SK-N-SH (cell line): ENCODE measurements at regions not wholly inside any gene's neighbourhood (a gene's known extent, or its start where the extent isn't known, plus 50 kb on each side); places are given as distances from the start of the nearest gene placed in this dataset.

Source experiments
- EP300 ChIP-seq, 2 experiments: IDR thresholded peaks; 2 replicates each; pipeline versions ENCODE4 v1.4.0 to v1.6.1; 2012; ENCODE audit warnings: borderline replicate concordance in 1 of 2, low read depth in 1 of 2, low read length in 1 of 2
- GATA2 ChIP-seq: sonication (generic); formaldehyde crosslinking; IDR thresholded peaks from 2 replicates; pipeline ENCODE4 v1.5.0; 2020; ENCODE audit warnings: mild to moderate bottlenecking, missing genetic modification reagents
- JUND ChIP-seq: IDR thresholded peaks from 2 replicates; pipeline ENCODE4 v1.4.0; 2012
- MXI1 ChIP-seq: IDR thresholded peaks from 2 replicates; pipeline ENCODE4 v1.6.1; 2012; ENCODE audit warnings: mild to moderate bottlenecking, low read depth, low read length, improper control_type of control experiment
- NFIC ChIP-seq: IDR thresholded peaks from 2 replicates; pipeline ENCODE4 v1.4.0; 2012; ENCODE audit warnings: borderline replicate concordance
- RAD21 ChIP-seq: IDR thresholded peaks from 2 replicates; pipeline ENCODE4 v1.6.1; 2012; ENCODE audit warnings: mild to moderate bottlenecking, low read length
- RFX5 ChIP-seq: IDR thresholded peaks from 2 replicates; pipeline ENCODE4 v1.6.1; 2012; ENCODE audit warnings: mild to moderate bottlenecking, improper control_type of control experiment, low read length
- RXRA ChIP-seq: IDR thresholded peaks from 2 replicates; pipeline ENCODE4 v1.4.0; 2012; ENCODE audit warnings: low read depth, mild to moderate bottlenecking, borderline replicate concordance
- TF ChIP-seq, protein P1 (sequence below): fragments of 200-600 bp; sonication (generic); IDR thresholded peaks from 2 replicates; pipeline ENCODE4 v1.6.1; 2017; ENCODE audit warnings: antibody characterized with exemption, mild to moderate bottlenecking, moderate library complexity
- TF ChIP-seq, protein P2 (sequence below): IDR thresholded peaks from 2 replicates; pipeline ENCODE4 v1.4.0; 2012; ENCODE audit warnings: low read depth

GRCh38 chr3:150278843-150279381, 129.2 kb upstream of the TSC22D2 start:
- TF ChIP-seq, protein P1, sequence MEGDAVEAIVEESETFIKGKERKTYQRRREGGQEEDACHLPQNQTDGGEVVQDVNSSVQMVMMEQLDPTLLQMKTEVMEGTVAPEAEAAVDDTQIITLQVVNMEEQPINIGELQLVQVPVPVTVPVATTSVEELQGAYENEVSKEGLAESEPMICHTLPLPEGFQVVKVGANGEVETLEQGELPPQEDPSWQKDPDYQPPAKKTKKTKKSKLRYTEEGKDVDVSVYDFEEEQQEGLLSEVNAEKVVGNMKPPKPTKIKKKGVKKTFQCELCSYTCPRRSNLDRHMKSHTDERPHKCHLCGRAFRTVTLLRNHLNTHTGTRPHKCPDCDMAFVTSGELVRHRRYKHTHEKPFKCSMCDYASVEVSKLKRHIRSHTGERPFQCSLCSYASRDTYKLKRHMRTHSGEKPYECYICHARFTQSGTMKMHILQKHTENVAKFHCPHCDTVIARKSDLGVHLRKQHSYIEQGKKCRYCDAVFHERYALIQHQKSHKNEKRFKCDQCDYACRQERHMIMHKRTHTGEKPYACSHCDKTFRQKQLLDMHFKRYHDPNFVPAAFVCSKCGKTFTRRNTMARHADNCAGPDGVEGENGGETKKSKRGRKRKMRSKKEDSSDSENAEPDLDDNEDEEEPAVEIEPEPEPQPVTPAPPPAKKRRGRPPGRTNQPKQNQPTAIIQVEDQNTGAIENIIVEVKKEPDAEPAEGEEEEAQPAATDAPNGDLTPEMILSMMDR: no peak
- TF ChIP-seq GATA2 (CRISPR knock-in tag): no peak
- no peak for TF ChIP-seq RAD21
- no peak for TF ChIP-seq EP300 (IDR thresholded peaks at IDR 0.05; ENCODE audit: borderline replicate concordance in 1 of 2, low read depth in 1 of 2, low read length in 1 of 2)
- TF ChIP-seq, protein P2, sequence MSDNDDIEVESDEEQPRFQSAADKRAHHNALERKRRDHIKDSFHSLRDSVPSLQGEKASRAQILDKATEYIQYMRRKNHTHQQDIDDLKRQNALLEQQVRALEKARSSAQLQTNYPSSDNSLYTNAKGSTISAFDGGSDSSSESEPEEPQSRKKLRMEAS: no peak
- no peak for TF ChIP-seq JUND
- TF ChIP-seq RFX5: no peak
- TF ChIP-seq RXRA: no peak
- no peak for TF ChIP-seq MXI1
- TF ChIP-seq NFIC: no peak
